Fibroblast of skin of right quadriceps (primary cell): ENCODE measurements at regions not wholly inside any gene's neighbourhood (a gene's known extent, or its start where the extent isn't known, plus 50 kb on each side); places are given as distances from the start of the nearest gene placed in this dataset.

Experiments
- DNase-seq: peaks from one replicate; pipeline ENCODE4 v3.0.0-alpha.2; 2013

DNA sequence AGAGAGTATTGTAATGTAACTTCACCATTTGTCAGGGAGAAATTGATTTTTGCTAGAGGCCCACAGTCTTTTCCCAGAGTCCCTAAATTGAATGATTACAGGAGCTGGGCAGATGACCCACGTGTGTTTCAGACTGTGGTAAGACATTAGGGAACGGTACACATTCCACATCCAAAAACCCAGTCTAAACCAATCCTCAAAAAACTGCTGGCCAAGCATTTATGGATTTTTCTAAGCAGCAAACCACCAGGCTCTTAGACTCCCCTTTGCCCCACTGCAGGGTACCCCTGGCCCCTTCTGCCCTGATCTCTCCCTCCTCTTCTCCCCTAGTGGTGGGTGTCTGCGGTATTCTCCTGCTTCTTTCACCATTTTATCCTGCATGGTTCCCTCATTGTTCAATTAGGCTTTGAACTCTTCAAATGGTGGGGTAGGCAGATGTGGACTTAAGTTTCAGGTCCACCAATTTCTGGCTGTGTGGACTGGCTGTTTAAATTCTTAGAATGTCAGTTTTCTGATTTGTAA is 135.5 kb upstream of the SORCS3 start:
- no peak for DNase-seq

DNA sequence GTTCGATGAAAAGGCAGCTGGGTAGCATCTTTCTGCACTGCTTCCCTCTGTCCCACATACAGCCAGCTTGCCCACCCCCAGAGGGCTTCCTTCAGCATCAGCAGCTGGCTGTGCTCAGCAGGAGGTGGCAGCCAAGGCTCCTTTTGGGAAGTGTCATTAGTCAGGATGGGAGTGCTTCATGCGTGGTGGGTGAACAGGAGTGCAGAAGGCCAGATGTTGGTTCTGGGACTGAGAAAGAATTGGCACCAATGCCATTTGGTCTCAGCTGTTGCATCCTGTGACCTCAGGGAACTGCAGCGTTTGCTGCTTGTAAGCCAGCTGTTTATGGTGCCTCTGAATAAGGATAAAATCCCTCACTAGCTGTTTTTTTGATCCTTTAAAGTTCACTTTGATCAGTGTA is 131.1 kb upstream of the SORCS3 start:
- DNase-seq, result no peak

DNA sequence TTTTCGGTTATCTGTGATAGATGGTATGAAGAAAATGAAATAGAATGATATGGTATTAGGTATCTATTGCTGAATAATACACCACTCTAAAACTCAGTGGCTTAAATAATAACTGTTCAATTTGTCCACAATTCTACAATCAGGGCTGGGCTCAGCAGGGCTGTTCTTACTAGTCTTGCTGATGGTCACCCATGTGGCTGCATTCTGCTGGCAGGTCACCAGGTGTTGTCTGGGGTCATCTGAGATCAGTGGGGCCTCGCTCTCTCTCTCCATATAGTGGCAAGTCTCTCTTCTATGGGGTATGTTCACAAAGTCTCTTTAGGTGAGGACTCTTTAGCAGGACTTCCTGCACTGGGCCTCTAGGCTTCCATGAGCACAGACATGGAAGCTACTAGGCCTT is 130.4 kb upstream of the SORCS3 start:
- no peak for DNase-seq

DNA sequence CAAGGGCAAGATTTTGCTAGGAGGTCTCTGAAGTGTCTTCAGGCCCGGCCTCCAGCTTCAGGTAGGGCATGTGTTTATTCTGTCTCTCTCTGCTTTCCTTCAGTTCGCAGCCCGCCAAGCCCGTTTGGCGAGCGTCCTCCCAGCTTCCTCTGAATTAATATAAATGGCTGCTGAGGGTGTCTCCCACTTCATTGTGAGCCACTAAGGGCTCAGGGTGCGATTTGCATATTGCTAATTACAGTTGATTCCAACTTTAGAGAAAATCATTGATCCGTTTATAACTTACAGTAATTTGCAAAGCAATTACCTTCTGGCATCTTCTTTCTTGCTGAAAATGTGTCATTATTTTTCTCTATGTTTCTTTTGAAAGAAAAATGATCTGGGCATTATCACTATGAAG is 128.3 kb upstream of the SORCS3 start:
- no peak for DNase-seq

DNA sequence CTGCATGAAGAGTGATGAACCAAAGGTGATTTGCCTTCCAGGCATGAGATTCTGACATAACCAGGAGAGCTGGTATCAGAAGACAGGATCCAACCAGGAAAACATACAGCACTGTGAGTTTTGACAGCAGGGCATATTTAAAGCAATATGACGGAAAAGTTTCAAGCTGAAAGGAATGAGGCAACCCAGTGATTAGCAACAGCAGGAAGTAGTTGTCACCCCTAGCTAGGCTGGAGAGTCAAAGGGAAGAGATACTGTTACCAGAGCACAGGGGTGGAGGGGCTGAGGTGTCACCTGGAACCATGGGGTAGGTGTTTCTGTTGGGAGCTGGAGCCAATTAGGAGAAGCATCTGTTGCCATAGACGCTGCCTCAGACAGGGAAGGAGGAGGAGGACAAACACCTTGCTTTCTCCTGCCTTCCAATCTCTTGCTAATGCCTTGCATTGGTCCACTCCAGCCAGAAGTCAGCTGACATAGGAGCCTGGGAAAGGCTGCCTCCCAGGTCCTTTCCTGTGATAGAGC is 125.4 kb upstream of the SORCS3 start:
- DNase-seq, result no peak

DNA sequence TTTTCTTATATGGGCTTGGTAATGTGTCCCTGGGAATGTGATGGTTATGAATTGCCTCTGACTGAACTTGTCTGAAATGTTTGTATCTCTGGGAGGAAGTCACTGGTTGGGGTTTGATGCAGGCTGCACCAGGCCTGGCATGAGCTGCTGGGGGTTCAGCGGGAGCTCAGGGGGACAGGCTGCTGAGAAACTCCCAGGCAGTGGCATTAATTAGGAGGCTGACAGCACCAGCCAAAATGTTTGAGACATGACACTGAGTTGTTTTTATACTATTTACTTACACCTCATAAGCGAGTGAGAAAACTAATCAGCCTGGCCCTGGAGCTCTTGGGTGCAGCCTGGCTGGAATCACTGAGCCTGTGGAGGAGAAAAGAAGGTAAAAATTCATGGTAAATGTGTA is 124.1 kb upstream of the SORCS3 start:
- no peak for DNase-seq

DNA sequence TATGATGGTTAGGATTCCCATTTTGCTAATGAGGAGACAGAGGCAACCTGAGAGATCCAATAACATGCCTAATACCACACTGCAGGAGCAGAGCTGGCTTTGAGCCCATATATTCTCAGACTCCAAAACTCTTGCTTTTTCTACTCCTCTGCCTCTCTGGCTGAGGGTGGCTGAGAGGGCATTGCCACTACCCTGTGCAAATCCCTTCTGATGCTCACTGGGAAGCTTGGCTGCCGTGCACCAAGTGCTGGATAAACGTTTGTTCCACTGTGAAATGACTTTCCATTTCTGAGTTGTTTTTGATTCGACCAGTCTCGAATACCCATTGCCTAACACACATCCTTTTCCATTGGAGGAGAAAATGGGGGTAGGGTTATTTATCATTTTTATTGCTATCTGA is 123.1 kb upstream of the SORCS3 start:
- no peak for DNase-seq

DNA sequence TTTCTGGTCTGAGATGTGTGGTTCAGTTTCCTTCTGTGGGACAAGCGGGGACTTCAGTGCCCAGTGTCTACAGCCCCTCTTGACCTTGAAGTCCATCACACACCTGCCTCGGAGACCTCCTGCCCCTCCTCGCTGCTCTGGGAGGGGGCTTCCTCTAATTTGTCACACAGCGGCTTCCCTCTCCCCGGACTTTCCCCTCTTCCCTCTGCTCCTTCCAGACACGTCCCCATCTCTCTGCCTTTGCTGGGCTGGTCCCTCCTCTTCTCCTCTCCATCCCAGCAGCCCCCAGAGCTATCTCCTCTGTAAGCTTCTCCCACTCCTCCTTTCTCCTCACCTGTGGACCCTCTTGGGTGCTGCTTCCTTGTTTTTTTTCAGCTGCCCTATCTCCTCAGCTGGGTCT is 122.2 kb upstream of the SORCS3 start:
- no peak for DNase-seq

DNA sequence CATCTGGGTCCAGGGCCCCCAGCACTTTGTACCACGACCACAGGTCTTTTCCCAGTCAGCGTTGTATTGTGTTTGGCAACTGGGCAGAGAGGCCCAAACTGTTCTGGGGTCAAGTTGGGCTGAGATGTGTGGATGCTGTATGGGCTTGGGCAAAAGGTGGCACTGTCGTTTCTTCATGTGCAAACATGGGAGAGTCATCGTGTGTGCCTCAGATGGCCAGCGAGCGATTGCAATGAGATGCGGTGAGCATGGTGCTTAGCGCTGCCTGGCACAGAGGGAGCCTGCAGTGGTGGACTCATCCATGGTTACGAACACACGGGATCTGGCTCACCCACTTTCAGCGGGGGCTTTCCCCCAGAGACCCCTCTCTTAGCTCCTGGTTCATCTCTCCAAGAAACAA is 120.4 kb upstream of the SORCS3 start:
- DNase-seq, result no peak

DNA sequence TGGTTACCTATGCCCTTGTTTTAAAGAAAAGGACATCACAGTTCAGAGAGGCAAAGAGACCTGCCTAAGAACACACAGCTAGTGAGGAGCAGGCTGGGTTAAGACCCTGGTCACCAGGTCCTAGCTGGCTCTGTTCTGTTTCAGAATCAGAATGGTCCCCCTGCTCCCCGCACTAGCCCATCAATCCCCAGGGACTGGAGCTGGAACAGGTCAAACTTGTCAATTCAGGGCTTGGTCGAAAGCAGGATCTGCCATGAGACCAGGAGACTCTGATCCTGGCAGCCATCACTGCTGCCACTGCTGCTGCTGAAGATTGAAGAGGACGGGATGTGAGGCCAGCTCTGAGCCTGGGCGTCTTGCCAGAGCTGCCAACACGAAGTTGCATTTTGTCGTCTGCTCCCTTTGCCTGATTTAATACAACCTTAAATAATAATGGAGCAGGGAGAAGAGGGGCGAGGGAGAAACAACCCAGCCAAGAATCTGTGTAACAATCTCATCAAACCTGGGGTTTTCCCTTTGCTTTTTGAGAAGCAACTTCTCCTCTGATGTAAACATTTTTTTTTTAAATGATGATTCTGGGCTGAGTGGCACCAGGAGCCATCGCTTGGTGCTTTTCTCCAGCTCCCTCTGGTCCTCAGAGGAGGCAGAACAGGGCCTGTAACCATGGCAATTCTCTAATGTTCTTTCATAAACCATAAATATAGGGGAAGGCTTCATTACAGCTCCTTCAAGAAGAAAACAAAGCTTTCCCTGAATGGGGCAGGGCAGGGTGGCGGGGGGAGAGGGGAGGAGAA is 119.0 kb upstream of the SORCS3 start:
- DNase-seq, result no peak

DNA sequence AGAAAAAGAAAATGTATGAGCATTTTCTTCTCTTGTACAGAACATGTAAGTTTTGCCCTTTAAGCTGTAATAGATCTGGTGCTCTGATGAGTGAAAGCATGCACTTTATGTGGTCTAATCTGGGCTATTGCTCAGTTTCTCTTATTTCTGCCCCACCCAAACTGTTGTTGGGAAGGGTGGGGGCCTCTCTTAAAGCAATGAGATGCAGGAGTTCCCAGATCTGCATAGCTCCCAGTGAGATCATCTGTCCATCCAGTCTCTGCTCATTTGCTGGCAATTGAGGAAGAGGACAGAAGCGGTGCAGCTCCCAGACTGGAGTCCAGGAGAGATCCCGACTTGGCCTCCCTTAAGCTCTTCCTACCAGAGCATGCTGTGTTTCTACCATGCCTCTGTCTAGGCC is 114.9 kb upstream of the SORCS3 start:
- DNase-seq, result no peak

DNA sequence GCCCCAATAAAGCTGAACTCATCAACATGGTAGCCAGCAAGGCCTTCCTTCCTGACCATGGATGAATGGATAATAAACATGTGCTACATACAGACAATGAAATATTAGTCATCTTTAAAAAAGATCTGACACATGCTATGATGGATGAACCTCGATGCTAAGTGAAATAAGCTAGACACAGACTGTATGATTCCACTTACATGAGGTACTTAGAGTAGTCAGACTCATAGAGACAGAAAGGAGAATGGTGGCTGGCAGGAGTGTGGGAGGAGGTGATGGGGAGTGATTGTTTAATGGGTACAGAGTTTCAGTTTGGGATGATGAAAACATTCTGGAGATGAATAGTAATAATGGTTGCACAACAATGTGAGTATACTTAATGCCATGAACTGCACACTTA is 114.1 kb upstream of the SORCS3 start:
- DNase-seq, result no peak

DNA sequence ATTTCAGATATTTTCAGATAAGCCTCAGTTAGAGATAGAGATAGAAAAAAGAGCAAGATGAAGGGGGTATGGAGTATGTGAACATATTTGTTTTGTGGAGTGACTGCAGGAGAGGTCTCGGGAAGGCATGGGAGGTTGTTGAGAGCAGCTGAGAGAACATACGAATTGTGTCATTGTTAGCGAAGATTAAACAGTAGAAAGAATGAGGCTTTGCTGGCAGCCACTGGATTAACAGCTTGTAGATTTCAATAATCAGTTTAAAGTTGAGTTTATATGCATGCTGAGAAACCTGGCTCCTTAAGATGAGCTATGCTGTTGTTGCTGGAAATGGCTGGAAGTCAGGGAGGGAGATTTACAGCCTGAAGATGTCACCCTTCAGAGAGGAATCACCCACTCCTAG is 100.9 kb upstream of the SORCS3 start:
- DNase-seq, result no peak

DNA sequence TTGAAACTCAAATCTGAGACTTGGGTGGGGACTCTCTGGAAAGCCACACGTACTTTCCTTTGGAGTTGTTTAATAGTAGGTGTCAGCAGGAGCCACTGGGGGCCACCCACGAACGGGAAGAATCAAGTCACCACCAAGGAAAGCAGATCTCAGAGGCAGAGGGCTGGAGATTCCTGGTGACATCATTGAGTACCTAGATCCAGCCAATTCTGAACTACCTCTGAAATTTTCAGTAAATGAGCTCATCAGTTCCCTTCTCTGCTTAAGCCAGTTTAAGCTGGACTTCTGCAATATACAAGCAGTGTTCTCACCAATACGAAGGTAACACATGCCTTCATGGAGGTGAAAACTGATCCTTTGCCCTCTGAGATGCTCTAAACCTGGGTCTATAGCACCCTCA is 99.3 kb upstream of the SORCS3 start:
- DNase-seq, result no peak

DNA sequence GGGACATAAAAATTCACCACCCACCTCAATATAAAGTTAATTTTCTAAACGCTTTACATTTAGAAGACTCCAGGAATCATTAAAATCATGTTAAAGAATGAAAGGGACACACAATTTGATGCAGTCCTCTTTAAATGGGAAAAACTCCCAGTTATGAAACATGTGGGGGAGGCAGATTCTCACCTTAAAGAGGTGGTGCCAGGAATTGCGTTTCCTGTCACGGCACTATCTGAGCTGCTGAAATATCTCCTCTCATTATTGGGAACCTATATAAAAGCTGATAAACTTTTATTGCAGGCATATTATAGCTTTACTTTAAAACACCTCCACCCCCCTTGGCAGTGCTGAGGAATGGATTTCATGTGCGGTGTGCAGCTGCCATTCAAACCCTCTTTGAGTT is 94.8 kb upstream of the SORCS3 start:
- no peak for DNase-seq

DNA sequence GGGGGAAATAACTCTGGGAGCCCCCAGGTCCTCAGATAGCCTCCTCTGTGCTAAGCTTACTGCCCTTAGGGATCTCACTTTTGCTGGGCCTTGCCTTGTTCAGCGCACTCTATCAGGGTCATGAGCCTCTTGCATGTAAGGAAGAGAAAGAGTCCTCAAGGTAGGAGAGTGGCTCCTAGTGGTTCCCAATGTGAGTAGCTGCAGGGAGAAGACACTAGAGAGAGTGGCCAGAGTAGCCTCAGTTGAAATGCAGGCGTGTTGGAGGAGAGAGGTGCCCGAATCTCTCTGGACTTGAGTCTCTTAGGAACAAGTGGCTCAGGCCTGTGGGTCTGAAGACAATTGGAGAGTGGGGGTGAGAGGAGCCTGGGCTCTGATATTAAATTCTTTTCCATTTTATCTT is 94.3 kb upstream of the SORCS3 start:
- no peak for DNase-seq

DNA sequence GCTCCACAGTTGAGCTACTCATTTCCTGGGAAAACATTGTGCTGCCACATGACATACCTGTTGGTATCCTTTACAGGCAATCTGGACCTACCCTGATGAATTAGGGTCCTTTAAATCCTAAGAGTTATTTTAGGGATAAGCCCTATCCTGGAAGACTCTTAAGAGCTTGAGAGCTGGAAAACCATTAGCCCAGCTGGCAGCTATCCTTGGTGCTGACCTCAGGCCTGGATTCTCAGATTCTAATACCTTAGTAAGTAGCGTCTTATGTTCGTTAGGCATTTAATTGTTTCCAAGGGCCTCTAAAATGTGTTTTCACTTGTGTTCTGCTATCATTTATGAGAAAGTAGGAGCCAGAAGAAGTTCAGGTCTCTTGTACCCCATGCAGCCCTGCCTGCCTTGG is 93.0 kb upstream of the SORCS3 start:
- DNase-seq, result peak; percentile 20

DNA sequence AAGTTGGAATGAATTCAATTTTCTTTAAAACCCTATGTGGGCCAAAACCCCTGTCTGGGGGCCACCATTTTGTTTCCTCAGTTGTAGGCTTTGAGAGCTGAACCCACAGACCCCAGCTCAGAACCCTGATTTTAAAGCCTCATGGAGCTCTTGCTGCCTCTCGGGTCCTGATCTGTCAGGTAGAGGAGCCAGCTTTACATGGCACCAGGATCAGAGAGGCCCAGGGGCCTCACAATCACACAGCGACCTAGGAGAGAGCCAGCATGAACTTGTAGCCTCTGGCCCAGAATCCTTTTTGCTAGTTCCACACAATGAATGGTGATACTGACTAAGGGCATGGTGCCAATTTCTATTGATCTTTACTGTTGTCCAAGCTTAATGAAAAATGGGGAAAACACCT is 84.3 kb upstream of the SORCS3 start:
- no peak for DNase-seq

DNA sequence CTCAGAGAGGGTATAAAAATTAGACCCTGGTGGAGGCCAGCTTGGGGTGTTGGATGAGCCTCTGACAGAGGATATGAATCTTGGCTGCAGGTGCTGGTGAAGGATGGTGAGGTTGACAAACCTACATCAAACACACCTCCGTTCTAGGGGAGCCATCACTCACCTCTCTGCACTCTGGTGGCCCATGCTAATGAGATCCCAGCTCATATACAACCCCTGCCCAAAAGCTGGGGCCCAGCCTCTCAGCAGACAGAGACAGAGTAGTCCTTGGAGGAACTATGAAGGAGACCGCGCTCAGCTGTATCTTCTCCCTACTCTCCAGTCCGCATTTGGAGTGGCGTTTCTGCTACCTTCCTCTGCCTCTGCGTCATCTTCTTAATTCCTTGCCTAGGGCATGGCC is 83.1 kb upstream of the SORCS3 start:
- no peak for DNase-seq

DNA sequence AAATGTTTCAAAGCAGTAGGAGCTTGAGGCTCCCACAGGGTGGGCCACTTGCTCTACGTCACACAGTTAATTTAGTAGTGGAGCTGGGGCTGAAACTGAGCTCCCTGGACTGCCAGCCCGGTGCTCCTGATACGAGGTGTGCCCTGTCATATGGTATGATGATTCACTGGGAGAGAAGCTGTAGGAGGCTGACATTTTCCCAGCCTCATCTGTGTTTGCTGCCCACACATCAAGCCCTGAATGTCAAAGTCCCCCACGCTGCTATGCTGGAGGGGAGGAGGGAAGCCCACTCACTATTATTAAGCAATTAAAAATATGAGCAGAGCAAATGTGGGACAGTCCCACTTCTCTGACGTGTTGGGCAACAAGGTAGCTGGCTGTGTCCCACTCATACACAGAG is 81.2 kb upstream of the SORCS3 start:
- DNase-seq, result no peak

DNA sequence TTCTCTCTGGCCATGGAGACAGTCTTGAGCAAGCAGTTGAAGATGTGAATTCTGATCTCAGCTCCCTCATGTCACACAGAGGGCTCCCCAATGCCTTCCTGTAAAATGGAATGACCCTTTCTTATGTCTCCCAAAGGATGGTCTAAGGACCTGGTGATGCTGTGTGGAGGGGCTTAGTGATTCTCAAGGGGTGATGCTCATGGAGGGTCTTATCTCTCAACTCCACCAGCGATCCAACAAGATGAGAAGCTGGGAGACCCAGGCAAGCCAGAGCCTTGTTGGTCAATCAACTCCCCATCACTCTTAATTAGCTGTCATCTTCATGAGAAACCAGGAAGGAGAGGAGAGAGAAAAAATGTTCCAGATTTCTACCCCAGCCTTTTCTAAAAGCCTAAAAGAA is 78.0 kb upstream of the SORCS3 start:
- DNase-seq, result no peak

DNA sequence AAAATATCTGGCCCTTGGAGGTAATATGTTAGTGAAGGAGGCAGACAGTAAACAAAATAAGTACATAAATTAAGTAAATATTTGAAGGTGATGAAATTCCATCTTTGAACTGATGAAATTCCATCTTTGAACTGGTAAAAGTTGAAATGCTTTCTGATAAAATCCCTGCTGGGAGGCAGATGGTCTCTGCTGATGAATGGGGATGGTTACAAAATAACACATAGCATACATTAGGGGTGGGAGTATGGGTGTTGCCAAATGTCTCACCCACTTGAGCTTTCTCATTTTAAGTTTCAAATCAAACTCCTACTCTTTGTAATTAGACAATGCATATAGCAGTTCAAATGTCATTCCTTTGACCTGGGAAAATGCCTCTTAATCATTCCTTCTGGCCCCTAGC is 77.5 kb upstream of the SORCS3 start:
- DNase-seq, result no peak

DNA sequence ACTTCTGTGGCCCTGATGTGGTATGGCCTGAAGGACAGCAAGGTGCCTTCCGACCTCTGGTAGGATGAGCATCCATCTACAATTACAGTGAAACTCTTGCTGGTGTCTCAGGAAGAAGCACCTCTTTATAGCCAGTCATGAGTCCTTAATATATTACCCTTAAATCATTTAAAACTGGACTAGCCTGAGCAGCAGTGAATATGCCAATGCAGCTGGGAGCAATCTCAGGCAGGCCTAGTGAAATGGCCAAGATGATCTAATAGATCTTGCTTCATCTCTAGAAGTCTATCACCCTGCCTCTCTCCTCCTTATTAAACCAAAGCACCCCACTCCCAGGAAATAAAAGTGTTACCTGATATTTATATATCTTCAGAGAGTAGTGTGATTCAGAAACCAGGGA is 66.7 kb upstream of the SORCS3 start:
- no peak for DNase-seq

DNA sequence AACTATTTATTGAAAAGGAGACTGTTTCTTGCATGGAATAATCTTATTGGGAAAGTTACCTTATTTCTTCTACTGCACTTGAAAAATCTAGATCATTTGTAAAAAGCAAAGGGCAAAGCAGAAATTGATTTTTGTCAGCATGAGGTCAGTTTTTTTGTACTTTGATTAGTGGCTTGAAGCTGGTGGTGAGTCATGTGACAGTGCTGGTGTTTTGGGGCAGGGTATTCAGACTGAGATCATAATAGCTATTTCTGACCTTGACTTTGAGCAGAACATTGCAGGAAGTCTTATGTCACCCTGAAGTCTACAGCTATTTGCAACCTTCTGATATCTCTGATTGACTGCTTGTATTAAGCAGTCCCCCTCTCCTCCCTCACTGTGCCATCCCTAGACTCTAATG is 66.3 kb upstream of the SORCS3 start:
- no peak for DNase-seq

DNA sequence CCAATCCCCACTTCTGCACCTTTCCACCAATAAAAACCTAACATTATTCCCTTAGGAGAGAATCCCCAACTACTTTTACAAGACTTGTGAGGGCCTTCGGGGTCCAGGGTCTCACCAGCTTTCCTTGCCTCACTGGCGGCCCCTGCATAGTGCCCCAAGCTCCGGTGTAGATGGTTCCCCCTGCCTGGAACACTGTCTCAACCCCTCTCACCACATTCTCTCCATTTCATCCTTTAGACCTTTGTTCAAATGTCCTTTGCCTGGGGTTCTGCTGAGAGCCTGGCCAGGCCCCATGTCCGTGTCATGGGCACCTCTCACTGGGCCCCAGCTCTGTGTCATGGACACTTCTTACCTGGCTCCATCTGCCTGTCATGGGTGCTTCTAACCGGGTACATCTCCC is 64.5 kb upstream of the SORCS3 start:
- DNase-seq, result no peak
